HEK293 (cell line): ENCODE measurements at regions not wholly inside any gene's neighbourhood (a gene's known extent, or its start where the extent isn't known, plus 50 kb on each side); places are given as distances from the start of the nearest gene placed in this dataset.

ENCODE experiments used
- CTCF ChIA-PET: fragments of 350-600 bp; formaldehyde crosslinking; extraction: SDS; loops from one replicate; lab custom pipeline; 2021; ENCODE audit warnings: antibody characterized with exemption; lab: Yijun Ruan, JAX
- POLR2A ChIA-PET: fragments of 300-600 bp; formaldehyde crosslinking; extraction: SDS; loops from one replicate; lab custom pipeline; 2020; ENCODE audit warnings: antibody characterized with exemption, inconsistent platforms; lab: Yijun Ruan, JAX
- H3K27ac ChIP-seq: fragments of 200-500 bp; sonication (Bioruptor generic); 2 replicates; pipeline ENCODE4 v1.5.1; 2014; ENCODE audit warnings: low read depth, low read length, control low read depth, inconsistent platforms; ENCODE audit errors: extremely low read depth
- H3K36me3 ChIP-seq, 2 experiments: fragments of 200-500 bp in 1 of 2; sonication (Bioruptor generic) in 1 of 2; 1 replicate in 1 of 2; 2 replicates in 1 of 2; pipeline ENCODE4 v1.5.1; 2014 to 2017; ENCODE audit warnings: inconsistent platforms in 2 of 2, low read length in 2 of 2; ENCODE audit not compliant: control insufficient read depth in 2 of 2, insufficient read depth in 1 of 2
- H3K4me1 ChIP-seq: fragments of 200-500 bp; sonication (Bioruptor generic); 2 replicates; pipeline ENCODE4 v1.5.1; 2014; ENCODE audit warnings: mild to moderate bottlenecking, low read length, inconsistent platforms; ENCODE audit not compliant: control insufficient read depth, insufficient read depth
- H3K4me3 ChIP-seq: 2 replicates; pipeline ENCODE4 v1.5.1; 2011; ENCODE audit warnings: low read depth, mild to moderate bottlenecking, control low read depth, low read length, moderate library complexity
- H3K9me3 ChIP-seq: fragments of 200-500 bp; sonication (Bioruptor generic); 2 replicates; pipeline ENCODE4 v1.5.1; 2014; ENCODE audit warnings: low read depth, low read length, inconsistent platforms; ENCODE audit not compliant: control insufficient read depth, insufficient read depth
- SCRT1 ChIP-seq: fragments of 450-650 bp; formaldehyde crosslinking; IDR thresholded peaks from 2 replicates; pipeline ENCODE4 v1.5.1; 2016; ENCODE audit warnings: missing biosample characterization, missing genetic modification characterization, borderline replicate concordance
- ZFP3 ChIP-seq: fragments of 450-650 bp; formaldehyde crosslinking; IDR thresholded peaks from 2 replicates; pipeline ENCODE4 v1.5.1; 2016; ENCODE audit warnings: low read depth, missing biosample characterization, missing genetic modification characterization
- ZFP37 ChIP-seq: fragments of 450-650 bp; formaldehyde crosslinking; IDR thresholded peaks from 2 replicates; pipeline ENCODE4 v1.5.1; 2016; ENCODE audit warnings: missing biosample characterization, missing genetic modification characterization
- ZNF133 ChIP-seq: fragments of 450-650 bp; formaldehyde crosslinking; IDR thresholded peaks from 2 replicates; pipeline ENCODE4 v1.5.1; 2016; ENCODE audit warnings: missing biosample characterization, missing genetic modification characterization
- ZNF138 ChIP-seq: fragments of 450-650 bp; formaldehyde crosslinking; IDR thresholded peaks from 2 replicates; pipeline ENCODE4 v1.5.1; 2016; ENCODE audit warnings: missing biosample characterization, missing genetic modification characterization, borderline replicate concordance
- ZNF19 ChIP-seq: fragments of 450-650 bp; formaldehyde crosslinking; IDR thresholded peaks from 2 replicates; pipeline ENCODE4; 2016; ENCODE audit warnings: missing biosample characterization, missing genetic modification characterization, low read depth
- ZNF23 ChIP-seq: fragments of 450-650 bp; formaldehyde crosslinking; IDR thresholded peaks from 2 replicates; pipeline ENCODE4 v1.5.1; 2016; ENCODE audit warnings: missing biosample characterization, missing genetic modification characterization, borderline replicate concordance
- ZNF239 ChIP-seq: fragments of 450-650 bp; formaldehyde crosslinking; IDR thresholded peaks from 2 replicates; pipeline ENCODE4 v1.5.1; 2016; ENCODE audit warnings: missing biosample characterization, missing genetic modification characterization
- ZNF248 ChIP-seq: fragments of 450-650 bp; formaldehyde crosslinking; IDR thresholded peaks from 2 replicates; pipeline ENCODE4 v1.5.1; 2017; ENCODE audit warnings: missing biosample characterization, missing genetic modification characterization
- ZNF416 ChIP-seq: fragments of 450-650 bp; formaldehyde crosslinking; IDR thresholded peaks from 2 replicates; pipeline ENCODE4 v1.5.1; 2016; ENCODE audit warnings: missing biosample characterization, missing genetic modification characterization
- ZNF426 ChIP-seq: fragments of 450-650 bp; formaldehyde crosslinking; IDR thresholded peaks from 2 replicates; pipeline ENCODE4 v1.5.1; 2017; ENCODE audit warnings: missing biosample characterization, missing genetic modification characterization, mild to moderate bottlenecking, inconsistent platforms, moderate library complexity
- ZNF48 ChIP-seq: fragments of 450-650 bp; formaldehyde crosslinking; IDR thresholded peaks from 2 replicates; pipeline ENCODE4 v1.5.1; 2016; ENCODE audit warnings: missing biosample characterization, missing genetic modification characterization
- ZNF549 ChIP-seq: fragments of 450-650 bp; IDR thresholded peaks from 2 replicates; pipeline ENCODE4 v1.5.1; 2018; ENCODE audit warnings: missing biosample characterization, missing genetic modification characterization, mild to moderate bottlenecking, inconsistent platforms, moderate library complexity
- ZNF558 ChIP-seq: fragments of 450-650 bp; formaldehyde crosslinking; IDR thresholded peaks from 2 replicates; pipeline ENCODE4 v1.5.1; 2016; ENCODE audit warnings: missing biosample characterization, missing genetic modification characterization
- ZNF623 ChIP-seq: fragments of 450-650 bp; formaldehyde crosslinking; IDR thresholded peaks from 2 replicates; pipeline ENCODE4 v1.5.1; 2016; ENCODE audit warnings: missing biosample characterization, missing genetic modification characterization
- ZNF626 ChIP-seq: fragments of 450-650 bp; sonication (Bioruptor Pico); formaldehyde crosslinking; IDR thresholded peaks from 2 replicates; pipeline ENCODE4 v1.5.1; 2018; ENCODE audit warnings: missing biosample characterization, missing genetic modification characterization, inconsistent platforms
- ZNF629 ChIP-seq: fragments of 450-650 bp; formaldehyde crosslinking; IDR thresholded peaks from 2 replicates; pipeline ENCODE4 v1.5.1; 2017; ENCODE audit warnings: missing biosample characterization, missing genetic modification characterization
- TF ChIP-seq, protein P1 (sequence below): fragments of 450-650 bp; formaldehyde crosslinking; IDR thresholded peaks from 2 replicates; pipeline ENCODE4 v1.5.1; 2016; ENCODE audit warnings: missing biosample characterization, missing genetic modification characterization
- TF ChIP-seq, protein P2 (sequence below): fragments of 450-650 bp; formaldehyde crosslinking; IDR thresholded peaks from 2 replicates; pipeline ENCODE4 v1.5.1; 2016; ENCODE audit warnings: missing biosample characterization, missing genetic modification characterization
- TF ChIP-seq, protein P3 (sequence below): fragments of 450-650 bp; IDR thresholded peaks from 2 replicates; pipeline ENCODE4 v1.5.1; 2018; ENCODE audit warnings: missing biosample characterization, mild to moderate bottlenecking, missing genetic modification characterization

DNA sequence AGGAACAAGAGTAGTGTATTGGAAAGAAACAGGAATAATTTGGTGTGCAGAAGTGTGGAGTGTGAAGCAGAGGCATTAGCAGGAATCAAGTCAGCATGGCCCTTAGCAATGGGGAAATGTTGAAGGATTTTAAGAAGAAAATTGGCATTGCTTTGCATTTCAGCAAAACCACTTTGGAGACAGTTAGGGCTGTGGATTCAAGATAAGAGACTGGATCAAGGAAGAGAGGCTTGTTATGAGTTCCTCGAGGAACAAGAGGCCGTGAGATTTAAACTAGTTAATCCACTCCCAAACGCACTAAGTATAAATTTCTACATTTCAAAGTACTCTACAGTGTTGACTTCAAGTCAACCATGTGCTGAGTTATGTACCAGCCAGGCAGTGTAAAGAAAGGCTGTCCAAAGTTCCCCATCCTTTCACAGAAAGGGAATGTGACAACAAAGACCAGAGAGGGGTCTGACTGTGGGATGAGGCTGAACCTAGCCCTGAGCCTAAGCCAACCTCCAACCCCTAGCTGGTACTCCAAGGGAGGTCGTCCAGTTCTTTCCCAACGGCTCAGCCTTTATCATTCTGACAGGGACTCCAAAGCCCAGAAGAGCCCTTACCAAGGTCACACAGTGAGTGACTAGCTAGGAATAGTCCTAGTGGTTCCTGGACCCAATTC is 91.2 kb upstream of the BMP4 start:
- Histone ChIP-seq H3K36me3 (no peaks in the 10 kb centered on the region), H3K4me3 (no peak overlapping the region), H3K4me1 (no peaks in the 10 kb centered on the region), H3K27ac (no peak overlapping the region), H3K9me3 (no peaks in the 10 kb centered on the region)
- ChIA-PET POLR2A (no interaction called here), CTCF (interaction anchor here (1.2 kb wide), 1 partner anchor 300 kb away, joined by 3 read pairs; no protein-coding TSS in a partner anchor)
- TF ChIP-seq ZNF549 (tag by site-specific recombination) = no peak
- TF ChIP-seq ZNF19 = no peak
- TF ChIP-seq ZFP3 (tag by site-specific recombination) = no peak
- no peak for TF ChIP-seq ZNF248
- no peak for TF ChIP-seq ZNF48 (tag by site-specific recombination)
- no peak for TF ChIP-seq ZNF629
- no peak for TF ChIP-seq SCRT1 (tag by site-specific recombination)
- TF ChIP-seq ZNF558 = no peak
- no peak for TF ChIP-seq ZNF138 (tag by site-specific recombination)
- TF ChIP-seq ZNF626 (tag by site-specific recombination) = no peak
- TF ChIP-seq, protein P1, sequence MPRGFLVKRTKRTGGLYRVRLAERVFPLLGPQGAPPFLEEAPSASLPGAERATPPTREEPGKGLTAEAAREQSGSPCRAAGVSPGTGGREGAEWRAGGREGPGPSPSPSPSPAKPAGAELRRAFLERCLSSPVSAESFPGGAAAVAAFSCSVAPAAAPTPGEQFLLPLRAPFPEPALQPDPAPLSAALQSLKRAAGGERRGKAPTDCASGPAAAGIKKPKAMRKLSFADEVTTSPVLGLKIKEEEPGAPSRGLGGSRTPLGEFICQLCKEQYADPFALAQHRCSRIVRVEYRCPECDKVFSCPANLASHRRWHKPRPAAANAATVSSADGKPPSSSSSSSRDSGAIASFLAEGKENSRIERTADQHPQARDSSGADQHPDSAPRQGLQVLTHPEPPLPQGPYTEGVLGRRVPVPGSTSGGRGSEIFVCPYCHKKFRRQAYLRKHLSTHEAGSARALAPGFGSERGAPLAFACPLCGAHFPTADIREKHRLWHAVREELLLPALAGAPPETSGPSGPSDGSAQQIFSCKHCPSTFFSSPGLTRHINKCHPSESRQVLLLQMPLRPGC = no peak
- TF ChIP-seq ZNF239 (tag by site-specific recombination) = no peak
- no peak for TF ChIP-seq ZNF623 (tag by site-specific recombination)
- TF ChIP-seq ZNF133 (tag by site-specific recombination) = no peak
- TF ChIP-seq ZNF426 = no peak
- TF ChIP-seq, protein P2, sequence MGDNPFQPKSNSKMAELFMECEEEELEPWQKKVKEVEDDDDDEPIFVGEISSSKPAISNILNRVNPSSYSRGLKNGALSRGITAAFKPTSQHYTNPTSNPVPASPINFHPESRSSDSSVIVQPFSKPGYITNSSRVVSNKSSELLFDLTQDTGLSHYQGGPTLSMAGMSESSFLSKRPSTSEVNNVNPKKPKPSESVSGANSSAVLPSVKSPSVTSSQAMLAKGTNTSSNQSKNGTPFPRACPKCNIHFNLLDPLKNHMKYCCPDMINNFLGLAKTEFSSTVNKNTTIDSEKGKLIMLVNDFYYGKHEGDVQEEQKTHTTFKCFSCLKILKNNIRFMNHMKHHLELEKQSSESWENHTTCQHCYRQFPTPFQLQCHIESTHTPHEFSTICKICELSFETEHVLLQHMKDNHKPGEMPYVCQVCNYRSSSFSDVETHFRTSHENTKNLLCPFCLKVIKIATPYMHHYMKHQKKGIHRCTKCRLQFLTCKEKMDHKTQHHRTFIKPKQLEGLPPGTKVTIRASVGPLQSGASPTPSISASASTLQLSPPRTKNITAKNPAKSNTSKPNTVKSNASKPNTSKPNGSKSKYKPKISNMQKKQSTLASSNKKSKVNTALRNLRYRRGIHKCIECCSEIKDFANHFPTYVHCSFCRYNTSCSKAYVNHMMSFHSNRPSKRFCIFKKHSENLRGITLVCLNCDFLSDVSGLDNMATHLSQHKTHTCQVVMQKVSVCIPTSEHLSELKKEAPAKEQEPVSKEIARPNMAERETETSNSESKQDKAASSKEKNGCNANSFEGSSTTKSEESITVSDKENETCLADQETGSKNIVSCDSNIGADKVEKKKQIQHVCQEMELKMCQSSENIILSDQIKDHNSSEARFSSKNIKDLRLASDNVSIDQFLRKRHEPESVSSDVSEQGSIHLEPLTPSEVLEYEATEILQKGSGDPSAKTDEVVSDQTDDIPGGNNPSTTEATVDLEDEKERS = no peak

DNA sequence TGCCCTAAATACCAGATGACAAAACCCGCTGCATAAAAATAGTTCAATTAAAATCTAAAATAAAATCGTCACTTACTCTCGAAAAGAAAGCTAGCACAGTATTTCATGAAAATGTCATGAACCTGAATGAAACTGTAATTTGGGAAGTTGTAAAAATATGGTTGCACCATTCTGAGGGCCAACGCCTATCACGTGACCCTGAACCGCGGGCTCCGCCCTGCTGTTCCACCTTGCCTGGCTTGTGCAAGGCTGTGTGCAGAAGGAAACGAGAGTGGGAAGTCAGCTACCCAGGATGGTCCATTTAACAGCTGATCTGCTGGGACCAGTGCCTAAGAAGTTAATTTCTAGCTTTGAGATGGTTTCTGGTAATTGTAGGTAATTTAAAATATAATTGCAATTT is 91.7 kb upstream of the BMP4 start:
- no peaks in the 10 kb centered on the region for H3K9me3 ChIP-seq
- H3K36me3 ChIP-seq = no peaks in the 10 kb centered on the region
- CTCF ChIA-PET = no interaction called here
- no peaks in the 10 kb centered on the region for H3K4me1 ChIP-seq
- no peak overlapping the region for H3K4me3 ChIP-seq
- POLR2A ChIA-PET = no interaction called here
- no peak overlapping the region for H3K27ac ChIP-seq
- TF ChIP-seq, protein P3, sequence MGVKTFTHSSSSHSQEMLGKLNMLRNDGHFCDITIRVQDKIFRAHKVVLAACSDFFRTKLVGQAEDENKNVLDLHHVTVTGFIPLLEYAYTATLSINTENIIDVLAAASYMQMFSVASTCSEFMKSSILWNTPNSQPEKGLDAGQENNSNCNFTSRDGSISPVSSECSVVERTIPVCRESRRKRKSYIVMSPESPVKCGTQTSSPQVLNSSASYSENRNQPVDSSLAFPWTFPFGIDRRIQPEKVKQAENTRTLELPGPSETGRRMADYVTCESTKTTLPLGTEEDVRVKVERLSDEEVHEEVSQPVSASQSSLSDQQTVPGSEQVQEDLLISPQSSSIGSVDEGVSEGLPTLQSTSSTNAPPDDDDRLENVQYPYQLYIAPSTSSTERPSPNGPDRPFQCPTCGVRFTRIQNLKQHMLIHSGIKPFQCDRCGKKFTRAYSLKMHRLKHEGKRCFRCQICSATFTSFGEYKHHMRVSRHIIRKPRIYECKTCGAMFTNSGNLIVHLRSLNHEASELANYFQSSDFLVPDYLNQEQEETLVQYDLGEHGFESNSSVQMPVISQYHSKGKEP (tag by site-specific recombination) = no peak
- TF ChIP-seq ZNF23 (tag by site-specific recombination) = no peak
- no peak for TF ChIP-seq ZNF416 (tag by site-specific recombination)
- no peak for TF ChIP-seq ZFP37 (tag by site-specific recombination)
